Iris pigment epithelial cell (primary cell): ENCODE measurements at regions not wholly inside any gene's neighbourhood (a gene's known extent, or its start where the extent isn't known, plus 50 kb on each side); places are given as distances from the start of the nearest gene placed in this dataset.
"Not testable (repeated sequence)": the region's sequence is repeated elsewhere in the genome, so short reads cannot be mapped to it uniquely, and the experiment has no call there.

Experiments used
- DNase-seq: peaks from one replicate; pipeline ENCODE4 v3.0.0-alpha.2; 2011; ENCODE audit warnings: low read depth

DNA sequence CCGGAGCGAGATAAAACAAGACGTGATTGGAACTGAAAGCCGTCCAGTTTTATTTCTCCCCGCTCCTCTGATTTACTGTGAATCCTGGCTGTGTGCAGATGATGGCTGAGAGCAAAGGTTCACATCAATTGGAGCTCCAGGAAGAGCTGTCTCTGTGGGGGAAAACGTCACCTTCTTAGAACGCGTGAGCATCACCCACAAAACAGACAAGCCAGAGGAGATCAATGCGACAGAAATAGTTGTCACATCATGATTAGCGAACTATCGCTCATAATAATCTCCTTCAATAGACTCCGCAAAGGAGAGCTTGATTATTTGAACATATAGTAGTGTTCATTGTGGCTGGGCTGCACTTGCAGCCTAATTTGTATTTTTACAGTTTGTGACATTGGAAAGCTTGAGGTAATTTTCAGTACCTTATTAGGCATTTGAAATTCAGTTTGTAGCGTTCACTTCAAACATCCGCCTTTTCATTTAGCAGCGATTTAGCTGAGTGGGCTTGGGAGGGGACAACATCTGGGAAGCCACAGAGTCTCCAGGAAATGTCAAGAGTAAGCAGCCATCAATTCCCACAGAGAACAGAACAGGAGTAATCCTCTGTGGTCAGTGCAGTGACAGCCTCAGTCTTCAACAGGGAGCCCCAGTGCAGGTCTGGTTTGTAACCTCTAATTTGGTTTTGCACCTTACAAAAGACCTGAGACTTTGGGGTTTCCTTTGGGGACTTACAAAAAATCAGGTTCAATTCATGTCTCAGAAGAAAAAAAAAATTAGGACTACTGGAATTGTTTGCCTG is 276.8 kb upstream of the PFKP start:
- no peak for DNase-seq

DNA sequence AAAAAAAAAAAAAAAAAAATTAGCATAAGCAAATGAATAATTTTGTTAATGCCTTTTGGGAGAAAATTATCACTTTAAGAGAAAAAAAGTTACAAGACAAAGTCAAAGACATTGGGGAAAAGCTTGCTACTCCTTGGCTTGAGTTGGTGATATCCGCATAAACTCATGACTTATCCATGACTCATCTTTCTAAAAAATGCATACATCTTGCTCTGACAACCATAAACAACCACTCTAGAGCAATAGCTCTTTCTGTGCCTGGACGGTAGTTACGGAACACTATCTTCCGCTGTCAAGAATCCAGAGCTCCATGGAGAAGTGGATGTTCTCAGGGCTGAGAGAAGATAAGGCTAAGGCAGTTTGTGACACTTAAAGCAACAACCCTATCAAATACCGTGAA is 281.1 kb upstream of the PFKP start:
- DNase-seq, result no peak

DNA sequence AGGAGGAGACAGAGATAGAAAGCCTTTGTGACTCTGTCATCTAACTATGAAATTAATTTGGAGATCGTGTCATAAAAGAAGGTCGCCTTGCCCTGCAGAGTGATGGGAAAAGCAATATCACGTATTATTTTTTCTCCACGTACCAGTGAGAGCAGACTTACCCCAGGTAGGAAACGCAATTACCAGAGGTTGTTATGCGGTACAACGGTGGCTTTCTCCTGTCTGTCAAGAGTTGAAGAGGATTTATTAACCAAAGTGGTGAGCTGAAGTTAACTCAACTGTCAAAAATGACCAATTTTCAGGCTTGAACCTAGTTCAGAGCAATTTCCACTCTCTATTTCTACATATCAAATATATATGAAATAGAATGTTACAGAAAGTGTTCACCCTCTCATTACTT is 282.6 kb upstream of the PFKP start:
- DNase-seq, result no peak

DNA sequence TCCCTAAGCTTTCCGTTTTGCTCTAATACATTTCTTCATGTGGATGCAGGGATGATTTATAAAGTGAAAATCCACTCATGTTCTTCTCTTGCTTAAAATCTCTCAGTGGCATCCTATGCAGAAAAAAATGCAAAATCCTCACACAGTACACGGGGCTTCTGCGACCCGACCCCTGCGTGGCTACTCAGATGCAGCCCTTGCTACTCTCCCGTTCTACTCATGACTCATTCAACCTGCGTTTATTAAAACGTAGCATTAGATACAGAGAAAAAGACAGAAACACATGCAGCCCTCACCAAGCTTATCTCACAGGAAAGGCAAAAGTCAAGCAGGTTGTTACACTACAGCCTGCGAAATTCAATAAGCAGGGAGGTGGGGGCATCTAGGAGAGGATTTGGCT is 284.4 kb upstream of the PFKP start:
- DNase-seq, result no peak

DNA sequence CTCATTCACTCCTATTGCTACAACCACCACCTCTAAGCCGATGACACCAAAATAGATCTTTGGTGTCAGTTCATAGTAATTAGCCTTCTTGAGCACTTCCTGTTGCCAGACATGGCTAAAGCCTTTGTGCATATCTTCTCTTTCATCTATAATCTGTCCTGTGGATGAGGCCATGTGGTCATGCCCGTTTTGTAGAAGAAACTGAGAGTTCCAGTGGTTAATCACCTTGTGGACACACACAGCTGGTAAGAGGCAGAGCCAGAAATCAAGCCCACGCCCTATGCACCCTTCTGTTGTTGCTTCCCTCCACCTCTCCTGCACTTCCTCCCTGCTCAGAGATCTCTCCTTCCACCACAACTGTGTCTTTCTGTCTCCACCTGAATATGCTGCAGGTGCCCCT is 285.1 kb upstream of the PFKP start:
- DNase-seq, result no peak

DNA sequence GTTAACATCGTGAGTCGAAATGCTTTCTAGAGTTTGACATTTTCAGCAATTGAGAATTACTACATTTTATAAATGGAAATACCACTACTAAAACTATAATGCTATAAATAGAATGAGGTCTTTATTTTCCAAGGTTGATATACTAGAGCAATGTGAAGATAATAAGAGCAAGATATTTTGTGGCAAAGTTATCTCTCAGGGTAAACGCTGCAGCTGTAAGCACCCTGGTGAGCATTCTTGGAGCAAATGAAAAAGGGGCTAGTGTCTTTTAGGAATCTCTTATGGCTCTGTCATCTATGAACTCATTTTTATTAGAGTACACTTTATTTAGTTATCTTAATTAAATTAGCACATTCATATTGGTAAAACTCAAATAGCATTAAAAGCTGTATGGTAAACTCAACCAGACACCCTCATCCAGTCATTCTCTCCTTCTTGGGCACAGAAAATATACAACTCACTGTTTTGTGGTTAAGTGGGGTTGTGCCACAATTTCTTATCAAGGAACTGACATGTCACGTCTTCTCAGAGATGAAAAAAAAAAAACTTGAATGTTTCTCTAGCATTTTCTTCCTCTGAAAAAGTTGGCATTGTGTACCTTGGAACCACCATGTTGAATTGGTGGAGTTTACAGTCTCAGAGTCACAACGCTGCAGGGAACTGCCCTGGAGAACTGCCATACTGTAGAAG is 289.5 kb upstream of the PFKP start:
- no peak for DNase-seq

DNA sequence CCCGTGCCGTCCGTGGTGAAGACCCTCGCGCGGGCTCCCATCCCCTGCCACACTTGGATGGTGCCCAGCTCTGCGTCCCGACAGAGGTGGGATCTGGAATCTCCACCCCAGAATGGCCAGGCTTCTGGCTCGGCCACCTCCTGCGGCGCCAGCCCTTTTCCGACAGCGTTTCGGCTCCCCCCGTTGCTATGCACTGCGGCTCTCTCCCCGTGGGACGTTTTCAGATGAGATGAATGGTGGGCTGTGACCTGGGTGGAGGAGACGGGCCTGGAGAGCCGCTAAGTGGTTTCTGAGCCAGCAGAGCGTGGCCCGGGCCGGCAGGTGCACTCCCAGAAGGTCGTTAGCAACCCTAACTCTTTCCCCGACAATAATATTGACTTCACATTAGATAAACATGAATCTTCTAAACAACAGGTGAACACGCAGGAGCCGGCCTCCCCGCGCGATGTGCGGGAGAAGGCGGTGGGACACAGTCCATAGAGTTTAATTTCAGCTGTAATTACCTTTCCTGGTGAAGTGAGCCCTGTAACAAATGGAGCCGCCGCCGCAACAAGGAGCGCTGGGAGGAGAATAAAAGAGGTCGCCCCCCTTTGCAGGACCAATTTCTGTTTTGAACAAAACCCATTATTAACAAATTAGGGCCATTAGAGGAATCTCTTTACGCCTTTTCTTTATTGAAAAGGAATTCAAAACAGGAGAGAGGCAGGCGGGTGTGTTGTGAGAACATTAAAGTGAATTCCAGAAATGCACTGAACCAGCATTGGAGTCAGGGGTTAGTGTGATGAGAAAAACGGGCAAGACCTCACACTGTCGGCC is 294.3 kb upstream of the PFKP start:
- DNase-seq, result no peak

DNA sequence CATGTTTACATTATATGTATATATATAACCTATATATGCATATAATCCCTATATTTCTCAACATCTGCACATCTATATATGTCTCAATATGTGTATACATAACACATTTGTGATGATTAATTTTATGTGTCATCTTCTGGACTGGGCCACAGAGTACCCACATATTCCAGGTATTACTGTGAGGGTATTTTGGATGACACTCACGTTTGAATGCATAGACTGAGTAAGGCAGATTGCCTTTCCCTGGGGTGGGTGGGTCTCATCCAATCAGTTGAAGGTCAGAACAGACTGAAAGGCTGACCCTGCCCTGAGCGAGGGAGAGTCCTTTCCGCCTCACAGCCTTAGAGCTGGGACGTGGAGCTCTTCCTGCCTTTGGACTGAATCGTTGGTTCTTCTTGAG is 295.2 kb upstream of the PFKP start:
- no peak for DNase-seq

DNA sequence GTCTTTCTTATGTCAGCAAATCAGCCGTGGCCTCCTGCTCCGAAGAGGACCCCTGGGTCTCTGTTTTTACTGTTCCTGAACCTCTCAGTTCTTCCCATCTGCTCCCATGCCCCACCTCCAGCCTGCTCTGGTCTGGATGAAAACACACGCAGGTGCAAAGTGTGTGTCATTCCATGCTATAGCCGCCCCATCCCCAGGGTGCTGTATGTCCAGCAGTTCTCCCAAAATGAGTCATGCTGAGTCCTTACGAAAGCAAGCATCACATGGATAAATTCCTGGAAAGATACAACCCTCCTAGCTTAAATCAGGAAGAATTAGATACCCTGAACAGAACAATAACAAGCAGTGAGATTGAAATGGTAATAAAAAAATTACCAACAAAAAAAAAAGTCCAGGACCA is 300.1 kb upstream of the PFKP start:
- DNase-seq, result not testable (repeated sequence)

DNA sequence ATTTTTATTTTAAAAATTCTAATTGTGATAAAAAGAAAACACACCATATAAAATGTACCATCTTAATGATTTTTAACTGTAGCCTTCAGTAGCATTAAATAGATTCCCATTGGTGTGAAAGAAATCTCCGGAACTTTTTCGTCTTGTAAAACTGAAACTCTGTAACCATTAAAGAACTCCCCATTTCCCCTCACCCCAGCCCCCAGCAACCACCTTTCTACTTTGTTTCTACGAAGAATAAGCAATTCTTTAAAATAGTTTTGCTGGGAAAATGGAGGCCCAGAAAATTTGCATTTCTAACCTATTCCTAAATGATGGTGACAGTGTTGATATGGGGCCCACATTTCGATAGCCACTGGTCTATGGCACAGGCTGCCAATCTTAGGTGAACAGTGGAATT is 305.4 kb upstream of the PFKP start:
- no peak for DNase-seq

DNA sequence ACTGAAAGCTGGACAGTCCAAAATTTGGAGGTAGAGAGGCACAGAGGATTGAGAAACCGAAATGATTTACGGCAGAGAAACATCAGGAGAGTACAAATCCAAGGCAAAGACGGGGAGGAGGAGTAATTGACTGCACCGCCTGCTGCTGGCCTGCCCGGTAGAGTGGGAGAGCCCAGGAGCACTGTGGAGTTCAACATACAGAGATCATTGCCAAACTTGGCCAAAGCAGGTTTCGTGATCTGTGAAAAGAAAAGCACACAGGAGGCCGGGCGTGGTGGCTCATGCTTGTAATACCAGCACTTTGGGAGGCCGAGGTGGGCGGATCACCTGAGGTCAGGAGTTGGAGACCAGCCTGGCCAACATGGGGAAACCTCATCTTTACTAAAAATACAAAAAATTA is 306.0 kb upstream of the PFKP start:
- no peak for DNase-seq

DNA sequence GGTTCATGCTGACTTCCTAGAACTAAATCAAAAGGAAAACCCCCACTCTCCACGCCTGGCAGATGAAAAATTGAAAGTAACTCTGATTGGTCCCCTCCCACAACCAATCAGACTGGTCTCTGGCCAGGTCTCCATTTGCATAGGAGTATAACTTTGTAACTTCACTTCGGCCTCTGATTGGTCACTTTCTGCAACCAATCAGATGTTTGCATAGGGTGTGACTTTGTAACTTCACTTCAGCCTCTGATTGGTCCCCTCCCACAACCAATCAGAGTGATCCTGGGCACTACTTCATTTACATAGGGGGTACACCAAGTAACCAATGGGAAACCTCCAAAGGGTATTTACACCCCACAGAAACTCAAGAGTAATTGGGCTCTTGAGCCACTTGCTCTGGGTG is 306.6 kb upstream of the PFKP start:
- no peak for DNase-seq

DNA sequence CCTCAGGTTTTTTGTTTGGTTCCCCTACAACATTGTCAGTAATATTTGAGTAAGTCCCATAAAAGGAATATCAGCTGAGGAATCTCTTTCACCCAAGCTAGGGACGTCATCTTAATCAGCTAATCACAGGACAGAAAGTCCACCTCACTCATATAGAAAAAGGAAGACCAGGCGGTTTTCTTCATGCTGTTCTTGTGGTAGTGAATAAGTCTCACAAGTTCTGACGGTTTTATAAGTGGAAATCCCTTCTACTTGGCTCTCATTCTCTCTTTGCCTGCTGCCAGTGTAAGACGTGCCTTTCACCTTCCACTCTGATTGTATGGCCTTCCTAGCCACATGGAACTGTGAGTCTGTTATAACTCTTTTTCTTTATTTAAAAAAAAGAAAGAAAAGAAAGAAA is 308.1 kb upstream of the PFKP start:
- no peak for DNase-seq

DNA sequence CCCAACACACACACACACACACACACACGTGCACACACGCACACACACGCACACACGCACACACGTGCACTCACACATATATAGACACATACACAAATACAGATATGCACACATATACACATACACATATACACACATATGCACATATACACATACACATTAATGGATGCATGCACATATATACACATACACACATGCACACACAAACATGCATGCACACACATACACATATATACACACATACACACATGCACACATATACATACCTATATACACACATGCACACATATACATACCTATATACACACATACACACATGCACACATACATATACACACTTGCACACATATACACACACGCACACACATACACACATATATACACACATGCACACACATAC is 312.4 kb upstream of the PFKP start:
- no peak for DNase-seq

DNA sequence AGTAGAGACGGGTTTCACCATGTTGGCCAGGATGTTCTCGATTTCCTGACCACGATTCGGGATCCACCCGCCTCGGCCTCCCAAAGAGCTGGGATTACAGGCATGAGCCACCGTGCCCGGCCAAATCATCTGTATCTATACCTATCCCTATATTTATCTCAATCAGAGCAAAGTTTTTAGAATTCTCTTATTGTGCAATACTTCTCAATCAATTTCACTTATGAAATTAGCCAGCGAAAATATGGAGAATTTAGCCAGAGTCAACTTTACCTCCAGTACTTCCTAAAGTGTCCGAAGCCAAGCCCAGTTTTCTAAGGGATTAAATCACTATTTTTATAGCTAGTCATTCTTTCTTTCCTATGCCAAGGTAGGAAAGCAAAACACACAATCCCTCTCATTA is 319.1 kb upstream of the PFKP start:
- no peak for DNase-seq

DNA sequence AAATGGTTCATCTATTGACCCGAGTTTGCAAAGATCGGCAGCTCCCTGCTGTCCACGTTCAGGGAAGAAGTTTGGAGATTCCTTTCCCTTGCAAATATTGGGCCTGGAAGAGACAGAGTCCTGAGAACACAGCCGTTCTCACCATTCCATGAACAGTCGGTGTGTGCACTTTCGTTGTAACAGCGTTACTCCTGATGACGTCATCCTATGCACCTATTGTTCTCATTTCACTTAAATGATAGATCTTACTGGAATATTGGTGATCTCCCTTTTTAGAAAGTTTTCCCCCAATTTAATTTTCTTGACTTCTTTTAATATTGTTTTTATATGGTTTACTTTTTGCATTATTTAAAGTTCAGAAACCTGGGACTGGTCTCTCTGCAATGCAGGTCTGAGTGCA is 320.7 kb upstream of the PFKP start:
- no peak for DNase-seq

DNA sequence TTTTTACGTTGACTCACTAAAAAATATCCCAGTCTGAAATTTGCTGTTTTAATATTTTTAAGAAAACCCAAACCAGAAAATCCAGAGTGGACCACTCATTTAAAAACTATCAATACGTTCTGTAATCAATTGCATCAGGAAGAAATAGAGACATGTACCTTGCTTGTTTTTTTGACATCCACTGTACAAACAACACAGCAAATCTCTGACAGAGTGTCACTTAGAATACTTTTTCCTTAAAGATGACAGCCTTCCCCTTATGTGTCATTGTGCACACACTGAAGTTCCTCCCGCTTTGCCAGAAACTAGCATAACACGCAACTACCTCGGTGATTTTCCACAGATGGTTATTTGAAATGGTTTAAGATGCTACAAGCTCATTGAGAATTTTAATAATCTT is 321.7 kb upstream of the PFKP start:
- no peak for DNase-seq

DNA sequence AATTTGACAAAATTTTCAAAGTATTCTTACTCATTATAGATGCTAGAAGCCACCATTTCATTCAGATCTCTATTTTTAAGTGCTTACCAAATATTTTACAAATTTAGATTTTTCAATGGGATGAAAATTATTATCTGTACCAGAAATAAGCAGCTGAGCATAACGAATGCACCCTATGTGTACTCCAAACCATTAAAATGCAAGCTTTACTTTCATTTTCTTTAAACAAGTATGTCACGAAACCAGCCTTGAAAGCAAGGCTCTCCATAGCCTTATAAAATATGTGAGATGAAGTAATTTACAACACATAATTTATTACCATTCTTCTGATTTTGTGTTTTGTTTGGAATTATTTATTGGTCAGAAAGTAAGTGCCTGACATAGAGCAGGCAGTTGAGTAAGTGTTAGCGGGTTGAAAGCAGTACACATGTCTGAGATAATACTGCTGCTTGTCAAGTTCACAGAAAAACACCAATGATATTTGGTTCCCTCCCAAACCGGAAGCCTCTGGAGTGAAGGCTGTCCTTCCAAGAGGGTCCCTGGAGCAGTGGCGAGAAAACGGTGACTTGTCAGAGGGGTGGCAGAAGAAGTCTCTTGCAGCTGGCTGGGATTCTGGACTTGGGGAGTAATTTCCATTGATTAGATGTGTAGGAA is 322.7 kb upstream of the PFKP start:
- DNase-seq, result no peak

DNA sequence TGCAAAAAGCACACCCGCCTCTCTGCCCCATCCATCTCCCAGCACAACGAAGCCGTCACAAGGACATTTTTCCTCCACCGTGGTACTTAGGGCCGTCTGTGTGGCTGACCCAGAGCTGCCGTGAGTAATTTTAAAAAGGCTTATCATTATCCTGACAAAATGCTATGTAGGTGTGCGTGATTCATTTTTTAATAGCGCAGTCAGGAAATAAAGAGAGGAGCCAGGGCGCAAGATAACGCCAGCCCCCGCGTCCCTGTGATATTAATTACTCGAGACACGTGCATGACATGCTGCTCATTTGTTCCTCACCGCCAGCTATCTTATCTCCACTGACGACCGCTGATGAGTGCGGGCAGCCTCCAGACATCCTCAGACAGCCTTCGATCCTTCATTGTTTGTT is 332.7 kb upstream of the PFKP start:
- DNase-seq, result no peak

DNA sequence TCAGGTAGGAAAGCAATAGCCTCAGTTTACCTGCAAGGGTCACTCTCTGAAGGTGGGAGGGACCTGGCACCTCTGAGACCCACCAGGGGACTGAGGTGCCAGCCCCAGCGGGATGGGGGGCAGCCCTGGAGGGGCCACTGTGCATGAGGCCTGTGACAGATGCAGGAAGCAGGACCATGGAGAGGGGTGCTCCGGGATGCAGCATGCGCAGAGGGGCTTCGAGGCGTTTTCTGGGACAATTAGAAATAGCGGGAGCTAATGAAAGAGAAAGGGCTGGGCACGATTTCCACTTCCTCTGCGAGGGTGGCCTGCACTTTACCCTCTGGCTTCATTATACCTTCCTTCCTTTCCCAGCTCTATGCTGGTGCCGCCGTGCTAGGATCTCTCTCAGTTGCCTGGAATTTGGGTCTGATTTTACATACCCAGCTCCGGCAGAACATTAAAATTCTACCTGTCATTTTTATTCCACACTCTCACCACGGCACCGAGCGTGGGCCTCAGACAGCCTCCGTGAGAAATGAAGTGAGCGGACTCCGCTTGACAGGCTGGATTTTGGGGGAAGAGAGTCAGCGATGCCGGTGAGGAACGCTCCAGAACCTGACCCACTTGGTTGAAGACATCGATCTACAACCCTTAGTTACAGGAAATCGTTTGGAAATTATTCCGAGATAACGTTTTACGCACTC is 333.9 kb upstream of the PFKP start:
- DNase-seq, result no peak

DNA sequence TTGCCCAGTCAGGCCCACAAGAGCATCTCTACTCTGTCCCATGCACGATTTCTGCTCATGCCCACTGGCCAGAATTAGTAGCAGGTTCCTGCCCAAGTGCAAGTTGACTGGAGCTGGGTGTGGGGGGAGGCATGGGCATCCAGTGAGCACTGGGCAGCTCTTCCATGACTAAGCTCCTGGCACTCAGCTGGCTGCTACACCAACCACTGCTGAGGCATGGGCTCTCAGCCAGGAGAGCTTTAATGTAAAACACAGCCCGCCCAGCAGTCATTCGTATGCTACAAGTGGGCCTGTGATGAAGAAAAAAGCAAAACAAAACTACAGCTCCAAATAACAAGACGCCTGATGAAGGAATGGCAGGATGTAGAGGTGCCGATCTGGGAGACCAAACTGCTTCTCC is 335.4 kb upstream of the PFKP start:
- DNase-seq, result no peak

DNA sequence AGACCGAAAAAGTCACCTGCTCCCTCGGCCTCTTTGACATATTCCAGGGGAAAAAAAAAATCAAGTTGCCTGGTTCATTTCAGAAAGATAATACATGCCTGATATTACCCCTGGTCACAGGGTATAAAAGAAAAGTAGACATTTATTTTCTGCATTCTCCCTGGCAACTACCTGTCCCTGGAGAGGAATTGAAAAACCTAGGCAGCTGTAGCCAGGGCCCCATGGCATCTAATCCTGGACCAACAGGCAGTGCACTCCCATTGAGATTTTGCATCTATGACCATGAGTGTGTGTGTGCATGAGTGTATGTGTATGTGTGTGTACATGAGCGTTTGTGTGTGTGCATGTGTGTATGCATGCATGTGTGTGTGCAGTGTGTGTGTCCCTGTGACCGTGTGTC is 338.2 kb upstream of the PFKP start:
- DNase-seq, result no peak
